GM18498 (cell line): ENCODE measurements at regions not wholly inside any gene's neighbourhood (a gene's known extent, or its start where the extent isn't known, plus 50 kb on each side); places are given as distances from the start of the nearest gene placed in this dataset.
"Not testable (repeated sequence)": the region's sequence is repeated elsewhere in the genome, so short reads cannot be mapped to it uniquely, and the experiment has no call there.

Source experiments
- ATAC-seq: cut with Tn5 transposase; IDR thresholded peaks from one replicate; pipeline ENCODE4 v1.9.1; 2021; ENCODE audit warnings: mild to moderate bottlenecking, moderate library complexity; ENCODE audit not compliant: unreplicated experiment

- ATAC-seq = not testable (repeated sequence)
Observed at GRCh38 chr2:131636704-131637308, 109.1 kb downstream of the CCDC74A start.

GRCh38 chr2:131639001-131639620, 111.4 kb downstream of the CCDC74A start:
- not testable (repeated sequence) for ATAC-seq

- ATAC-seq = no peak
Observed at GRCh38 chr2:131641414-131642206, 113.9 kb downstream of the CCDC74A start.

DNA sequence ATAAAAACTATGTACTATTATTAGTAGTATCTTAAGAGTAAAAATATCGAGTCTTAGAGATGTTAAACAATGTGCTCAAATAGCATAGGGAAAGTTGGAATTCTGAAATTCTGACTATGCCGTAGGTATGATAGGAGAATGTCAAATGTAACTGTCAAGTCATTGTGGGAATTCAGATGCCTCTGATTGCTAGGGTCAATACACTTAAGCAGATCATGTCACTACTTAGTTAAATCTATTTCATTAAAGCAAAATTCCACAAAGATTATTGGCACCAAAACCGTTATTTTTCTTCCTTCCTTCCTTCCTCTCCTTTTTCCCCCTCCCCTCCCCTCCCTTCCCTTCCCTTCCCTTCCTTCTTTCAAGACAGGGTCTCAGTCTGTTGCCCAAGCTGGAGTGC, 115.5 kb downstream of the CCDC74A start:
- not testable (repeated sequence) for ATAC-seq

- ATAC-seq = no peak
Observed at GRCh38 chr2:131645177-131645765, 117.6 kb downstream of the CCDC74A start.

DNA sequence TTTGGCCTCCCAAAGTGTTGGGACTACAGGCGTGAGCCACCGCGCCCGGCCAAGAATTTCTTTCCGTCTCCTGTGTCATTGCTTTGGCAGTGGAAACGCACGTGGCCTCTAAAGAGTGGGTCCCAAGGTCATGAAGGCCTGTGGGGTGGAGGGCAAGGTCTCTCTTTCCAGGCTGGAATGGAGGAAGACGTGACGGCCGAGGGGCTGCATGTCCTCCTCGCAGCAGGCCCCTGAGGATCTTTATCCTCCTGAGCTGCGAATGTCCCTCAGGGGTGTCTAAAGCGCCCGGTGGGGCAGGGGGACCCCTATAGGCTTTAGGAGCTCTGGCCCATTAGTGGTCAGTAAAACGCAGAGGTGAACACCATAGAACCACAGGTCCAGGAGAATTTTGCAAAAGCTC, 118.5 kb downstream of the CCDC74A start:
- not testable (repeated sequence) for ATAC-seq

DNA sequence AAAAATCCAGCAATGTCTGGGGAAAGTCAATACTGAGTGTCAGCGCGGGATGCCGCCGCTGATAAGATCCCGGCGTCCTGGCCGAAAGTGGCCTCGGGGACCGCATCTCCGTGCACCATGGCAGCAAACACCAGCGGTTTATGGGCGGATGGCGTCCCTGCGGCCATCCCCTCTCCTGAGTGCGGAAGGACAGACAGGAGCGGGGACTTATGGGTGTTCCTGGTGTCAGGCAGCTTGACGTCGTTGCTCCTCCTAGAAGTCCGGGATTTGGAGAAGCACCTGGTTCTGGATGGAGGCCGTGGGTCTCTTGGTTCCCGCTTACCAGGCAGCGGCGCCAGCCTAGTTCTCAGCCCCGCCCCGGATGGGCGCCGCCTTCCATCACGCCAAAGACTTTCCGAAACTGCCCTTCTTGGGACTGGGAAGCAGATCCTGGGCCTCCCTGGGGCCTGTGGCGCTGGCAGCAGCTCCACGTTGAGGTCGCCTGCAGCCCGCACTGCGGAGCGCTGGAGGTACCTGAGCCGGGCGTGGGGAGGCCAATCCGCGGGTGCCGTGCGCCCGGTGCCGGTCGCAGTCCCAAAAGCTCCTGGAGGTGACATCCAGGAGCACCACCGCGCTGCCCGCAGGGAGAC, 119.1 kb downstream of the CCDC74A start:
- no peak for ATAC-seq

DNA sequence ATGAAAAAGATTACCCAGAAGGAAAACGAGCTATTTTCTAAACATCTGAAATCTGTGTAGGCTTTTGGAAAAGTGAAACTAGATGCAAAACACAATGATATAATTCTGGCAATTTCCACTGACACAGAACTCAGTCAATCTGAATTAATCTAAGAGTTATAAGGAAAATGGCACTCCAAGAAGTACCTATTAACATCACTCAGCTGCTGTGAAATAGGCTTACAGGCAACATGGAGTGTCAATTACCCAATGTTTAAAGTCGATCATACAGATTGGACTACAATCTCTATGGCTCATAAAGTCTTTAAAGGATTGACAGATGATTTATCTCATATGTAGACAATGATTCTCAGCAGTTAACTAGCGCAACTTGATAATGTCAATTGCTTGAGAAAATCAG, 120.9 kb downstream of the CCDC74A start:
- not testable (repeated sequence) for ATAC-seq

DNA sequence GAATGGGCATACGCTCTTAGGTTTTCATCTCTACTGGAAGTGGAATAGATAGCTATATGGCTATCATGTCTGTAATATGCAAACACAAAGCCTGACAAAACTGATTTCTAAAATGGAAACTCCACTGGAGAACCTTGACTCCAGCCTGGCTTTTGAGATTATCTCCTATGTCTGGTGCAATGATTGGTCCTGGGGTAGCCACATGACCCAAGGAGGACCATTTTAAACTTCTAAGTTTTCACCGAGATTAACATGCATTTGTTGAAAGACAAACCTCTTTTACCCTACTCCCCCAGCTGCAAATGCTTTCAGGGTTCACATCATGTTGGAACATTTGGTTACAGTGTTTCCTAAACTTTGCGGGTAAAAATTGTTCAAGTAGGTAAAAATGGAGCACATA, 124.6 kb downstream of the CCDC74A start:
- not testable (repeated sequence) for ATAC-seq

DNA sequence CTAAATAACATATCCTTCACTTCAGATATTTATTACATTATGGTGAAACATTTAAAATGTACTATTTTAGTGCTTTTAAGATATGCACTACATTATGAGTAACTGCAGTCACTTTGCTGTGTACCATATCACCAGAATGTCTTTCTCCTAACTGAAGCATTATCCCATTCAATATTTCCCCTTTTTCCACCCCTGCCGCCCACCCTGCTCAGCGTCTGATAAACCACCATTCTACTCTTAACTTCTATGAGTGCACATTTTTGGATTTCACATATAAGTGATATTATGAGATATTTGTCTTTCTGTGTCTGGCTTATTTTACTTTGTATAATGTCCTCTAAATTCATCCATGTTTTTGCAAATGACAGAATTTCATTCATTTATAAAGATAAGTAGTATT, 126.4 kb downstream of the CCDC74A start:
- ATAC-seq = not testable (repeated sequence)

DNA sequence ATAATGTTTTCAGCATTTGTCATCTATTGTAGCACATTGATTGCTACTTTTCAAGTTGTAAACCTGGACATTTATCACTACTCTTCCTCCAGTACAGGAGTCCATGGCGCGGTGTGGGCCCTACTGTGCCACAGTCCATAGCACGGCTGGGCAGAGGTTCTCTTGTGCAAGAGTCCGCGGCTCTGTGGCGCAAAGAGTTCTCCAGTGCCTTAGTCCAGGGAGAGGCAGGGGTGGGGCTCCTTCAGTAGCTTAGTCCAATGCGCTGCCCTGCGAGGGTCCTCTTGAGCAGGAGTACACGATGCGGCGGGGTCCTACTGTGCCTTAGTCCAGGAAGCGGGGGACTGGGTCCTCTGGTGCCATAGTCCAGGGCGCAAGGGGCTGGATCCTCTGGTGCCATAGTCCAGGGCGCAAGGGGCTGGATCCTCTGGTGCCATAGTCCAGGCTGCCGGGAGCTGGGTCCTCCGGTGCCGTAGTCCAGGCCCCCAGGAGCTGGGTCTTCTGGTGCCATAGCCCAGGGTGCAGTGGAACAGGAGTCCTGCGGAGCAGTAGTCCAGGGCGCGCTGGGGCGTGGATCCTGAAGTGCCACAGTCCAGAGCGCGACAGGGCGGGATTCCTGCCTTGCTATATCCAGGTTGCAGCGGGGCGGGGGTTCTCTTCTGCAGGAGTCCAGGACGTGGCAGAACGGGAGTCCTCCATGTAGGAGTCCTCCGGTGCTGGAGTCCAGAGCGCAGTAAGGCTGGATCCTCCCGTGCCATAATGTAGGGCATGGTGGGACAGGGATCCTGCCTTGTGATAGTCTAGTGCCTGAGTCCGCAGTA, 129.3 kb downstream of the CCDC74A start:
- no peak for ATAC-seq

DNA sequence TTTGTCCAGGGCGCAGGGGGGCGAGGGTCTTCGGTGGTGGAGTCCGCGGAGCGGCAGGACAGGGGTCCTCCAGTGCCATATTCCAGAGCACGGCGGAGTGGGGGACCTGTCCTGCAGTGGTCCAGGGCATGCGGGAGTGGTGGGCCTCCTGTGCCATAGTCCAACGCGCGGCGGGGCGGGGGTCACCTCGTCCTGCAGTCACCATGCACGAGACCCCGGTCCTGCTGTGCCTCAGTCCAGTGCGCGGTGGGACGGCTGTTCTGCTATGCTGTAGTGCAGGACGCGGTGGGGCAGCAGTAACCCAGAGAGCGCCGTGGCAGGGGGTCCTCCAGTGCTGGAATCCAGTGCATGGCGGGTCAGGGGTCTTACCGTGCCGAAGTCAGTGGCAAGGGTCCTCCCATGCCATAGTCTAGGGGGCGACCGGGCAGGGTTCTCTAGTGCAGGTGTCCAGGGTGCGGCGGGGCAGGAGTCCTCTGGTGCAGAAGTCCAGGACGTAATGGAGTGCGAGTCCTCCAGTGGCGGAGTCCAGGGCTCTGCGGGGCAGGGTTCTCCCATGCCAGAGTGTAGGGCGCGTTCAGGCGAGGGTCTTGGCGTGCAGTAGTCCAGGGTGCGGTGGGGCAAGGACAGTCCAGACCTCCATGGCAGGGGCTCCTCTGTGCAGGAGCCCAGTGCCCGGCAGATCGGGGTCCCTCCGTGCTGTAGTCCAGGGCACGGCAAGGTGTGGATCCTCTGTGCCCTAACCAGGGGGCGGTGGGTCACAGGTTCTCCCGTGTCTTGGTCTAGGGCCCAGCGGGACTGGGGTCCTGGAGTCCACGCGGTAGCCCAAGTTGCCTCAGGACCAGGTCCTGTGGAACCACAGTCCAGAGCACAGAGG, 130.4 kb downstream of the CCDC74A start:
- no peak for ATAC-seq

DNA sequence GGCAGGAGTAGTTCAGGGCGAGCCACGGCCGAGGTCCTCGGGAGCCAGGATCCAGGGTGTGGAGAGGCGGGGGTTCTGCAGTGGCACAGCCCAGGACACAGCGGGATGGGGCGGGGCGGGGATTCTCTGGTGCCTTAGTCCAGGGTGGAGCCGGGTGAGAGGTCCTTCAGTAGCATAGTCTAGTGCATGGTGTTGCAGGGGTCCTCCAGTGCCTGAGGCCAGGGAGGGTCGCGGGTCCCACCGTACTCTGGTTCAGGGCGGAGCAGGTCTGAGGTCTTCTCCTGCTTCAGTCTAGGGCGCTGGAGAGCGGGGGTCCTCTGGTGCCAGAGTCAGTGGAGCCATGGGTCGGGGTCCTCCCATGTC, 131.1 kb downstream of the CCDC74A start:
- ATAC-seq = no peak

GRCh38 chr2:131659168-131659572, 131.5 kb downstream of the CCDC74A start:
- ATAC-seq = no peak

GRCh38 chr2:131661101-131661782, 133.6 kb downstream of the CCDC74A start:
- ATAC-seq = not testable (repeated sequence)

GRCh38 chr2:131661884-131662535, 134.3 kb downstream of the CCDC74A start:
- not testable (repeated sequence) for ATAC-seq

DNA sequence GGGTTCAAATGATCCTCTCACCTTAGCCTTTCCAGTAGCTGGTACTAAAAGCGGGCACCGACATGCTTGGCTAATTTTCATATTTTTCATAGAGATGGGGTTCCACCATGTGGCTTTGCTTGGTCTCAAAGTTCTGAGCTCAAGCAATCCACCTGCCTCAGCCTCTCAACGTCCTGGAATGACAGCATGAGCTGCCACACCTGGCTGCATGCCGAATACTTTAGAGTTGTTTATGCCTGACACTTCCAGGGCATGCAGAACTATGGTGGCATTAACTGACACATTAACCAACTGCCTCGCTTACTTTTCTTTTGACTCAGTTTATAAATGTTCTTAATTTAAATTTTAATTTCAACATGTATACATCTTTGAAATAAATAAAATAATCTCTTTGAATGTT, 135.8 kb downstream of the CCDC74A start:
- ATAC-seq = not testable (repeated sequence)

GRCh38 chr2:131665716-131666115, 138.0 kb downstream of the CCDC74A start:
- not testable (repeated sequence) for ATAC-seq
